Pulmonary artery endothelial cell (primary cell): ENCODE measurements at regions not wholly inside any gene's neighbourhood (a gene's known extent, or its start where the extent isn't known, plus 50 kb on each side); places are given as distances from the start of the nearest gene placed in this dataset.

Experiments used
- DNase-seq: peaks from one replicate; pipeline ENCODE4 v3.0.0-alpha.2; 2011; ENCODE audit warnings: low read depth, low spot score

DNA sequence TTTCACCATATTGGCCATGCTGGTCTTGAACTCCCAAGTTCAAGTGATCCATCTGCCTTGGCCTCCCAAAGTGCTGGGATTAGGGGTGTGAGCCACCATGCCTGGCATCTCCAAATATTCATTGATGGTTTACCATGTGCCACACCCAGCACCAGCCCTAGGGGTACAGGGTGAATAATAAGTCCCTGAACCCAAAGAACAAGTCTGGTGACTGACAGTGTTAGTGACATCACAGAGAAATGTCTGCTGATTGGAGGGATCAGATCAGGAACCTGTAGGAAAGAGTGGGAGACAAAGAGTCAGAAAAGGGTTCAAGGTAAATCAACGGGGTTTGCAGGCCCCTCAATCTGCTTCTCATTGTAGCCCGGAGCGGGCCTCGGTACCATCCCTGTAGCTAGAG, 118.4 kb upstream of the NABP1 start:
- DNase-seq = no peak

DNA sequence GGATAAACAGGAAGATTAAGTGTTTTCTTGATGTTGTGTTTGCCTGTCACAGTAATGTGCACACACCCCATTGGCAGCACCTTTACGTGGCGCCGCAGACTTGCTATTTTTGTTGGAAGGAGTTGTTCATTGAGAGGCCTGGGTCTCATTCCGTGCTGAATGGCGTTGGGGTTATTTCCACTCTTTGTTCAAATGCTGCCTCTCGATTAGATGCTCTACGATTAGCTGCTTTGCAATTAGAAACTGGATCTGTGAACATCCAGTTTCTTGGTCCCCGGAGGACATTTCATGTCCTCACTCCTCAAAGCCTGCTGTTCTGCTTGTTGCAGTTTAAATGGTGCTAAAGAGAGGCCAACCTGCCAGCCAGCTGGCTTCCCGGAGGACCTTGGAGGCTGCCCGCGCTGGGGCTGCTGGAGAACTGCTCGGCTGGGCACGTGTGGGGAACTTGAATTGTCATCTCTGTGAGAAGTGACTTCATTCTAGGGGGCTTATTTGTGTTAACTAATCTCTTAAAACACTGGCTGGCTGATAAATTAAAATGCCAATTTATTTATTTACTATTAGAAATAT, 117.4 kb upstream of the NABP1 start:
- DNase-seq = no peak

DNA sequence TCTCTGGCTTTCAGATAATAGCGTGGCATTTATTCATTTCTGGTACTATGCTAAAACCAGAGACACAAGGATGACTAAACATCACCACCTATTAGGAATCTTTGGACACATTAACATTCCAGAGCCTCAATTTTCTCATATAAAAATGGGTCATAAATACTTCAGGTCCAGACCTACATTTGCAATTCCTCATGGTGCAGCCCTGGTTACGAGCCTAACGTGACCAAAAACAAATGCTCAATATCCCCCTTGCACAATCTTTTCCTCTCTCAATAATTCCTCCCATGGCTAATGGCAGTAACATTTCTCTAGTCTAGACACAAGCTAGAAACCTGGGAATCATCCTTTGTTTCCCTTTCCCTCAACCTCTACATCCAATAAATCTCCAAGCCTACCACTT, 112.8 kb upstream of the NABP1 start:
- DNase-seq = no peak

DNA sequence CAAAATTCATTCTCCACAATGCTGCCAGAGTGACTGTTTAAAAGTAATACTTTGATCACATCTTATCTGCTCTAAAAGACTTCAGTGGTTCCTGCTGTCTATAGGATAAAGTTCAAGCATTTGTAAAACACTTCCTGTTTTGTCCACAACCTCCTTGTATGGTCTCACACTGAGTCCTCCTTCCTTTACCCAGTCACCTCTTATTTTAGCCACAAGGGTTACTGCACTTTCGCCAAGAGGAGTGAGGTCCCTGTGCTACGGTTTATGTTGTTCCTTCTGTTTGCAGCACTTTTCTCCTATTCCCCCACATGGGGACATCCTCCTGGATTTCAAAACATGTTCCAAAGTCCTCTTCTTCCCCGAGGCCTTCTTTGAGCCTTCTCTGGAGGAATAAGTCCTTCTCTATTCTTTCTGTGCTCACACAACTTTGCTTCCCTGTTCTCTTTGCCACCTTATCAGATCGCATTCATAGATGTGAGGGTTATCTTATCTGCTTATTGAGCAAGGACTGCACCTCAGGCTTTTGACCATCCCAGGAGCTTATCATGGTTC, 112.2 kb upstream of the NABP1 start:
- DNase-seq = no peak

DNA sequence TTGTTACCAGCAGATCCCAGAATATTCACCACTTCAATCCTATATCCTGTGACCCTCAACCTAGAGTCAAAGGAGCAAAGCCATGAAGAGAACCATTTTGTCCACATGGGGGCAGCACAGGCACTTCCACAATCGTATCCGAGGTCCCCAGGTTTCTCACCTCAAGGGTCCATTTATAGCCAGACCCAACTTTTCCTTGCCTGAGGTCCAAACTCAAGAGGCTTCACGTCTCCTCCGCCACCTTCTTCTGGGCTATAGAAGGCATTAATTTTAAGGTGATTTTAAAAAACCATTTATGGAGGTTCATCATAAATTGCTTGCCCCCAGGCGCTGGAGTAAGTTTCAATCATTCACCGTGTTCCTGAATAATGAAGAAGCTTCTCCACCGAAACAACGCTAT, 111.6 kb upstream of the NABP1 start:
- no peak for DNase-seq

DNA sequence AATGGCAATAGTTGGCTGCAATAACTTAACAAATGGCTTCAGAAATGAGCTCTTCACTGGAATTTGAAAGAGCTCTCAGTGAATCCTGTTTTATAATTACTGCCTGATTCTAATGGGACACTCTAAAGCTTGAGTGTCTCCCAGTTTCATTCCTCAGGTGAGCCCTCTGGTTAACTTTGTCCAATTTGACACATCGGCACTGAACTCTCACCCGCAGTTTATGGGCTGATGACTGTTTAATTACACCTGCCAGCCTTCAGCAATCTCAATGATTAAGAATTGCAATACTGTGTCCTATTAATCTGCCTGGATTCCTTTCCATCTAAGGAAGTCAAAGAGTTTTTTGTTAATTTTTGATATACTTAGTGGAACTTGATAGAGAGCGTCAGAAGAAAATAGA, 110.7 kb upstream of the NABP1 start:
- DNase-seq = no peak

DNA sequence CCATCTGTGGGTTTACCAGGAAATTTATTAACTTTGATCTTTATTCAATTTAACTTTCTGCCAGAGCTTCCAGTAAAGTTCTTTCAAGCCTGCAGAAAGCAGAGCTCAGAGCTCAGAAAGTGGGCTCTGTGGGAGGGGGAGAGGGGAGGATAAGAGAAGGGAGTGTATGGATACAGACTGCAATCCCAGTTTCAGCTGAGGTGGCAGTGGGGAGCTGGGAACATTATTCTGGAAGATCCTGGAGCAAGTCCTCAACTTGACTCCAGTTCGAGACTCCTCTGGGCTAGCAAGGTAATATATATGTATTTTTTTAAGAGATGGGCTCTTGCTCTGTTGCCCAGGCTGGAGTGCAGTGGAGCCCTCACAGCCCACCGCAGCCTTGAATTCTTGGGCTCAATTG, 108.9 kb upstream of the NABP1 start:
- DNase-seq = no peak

DNA sequence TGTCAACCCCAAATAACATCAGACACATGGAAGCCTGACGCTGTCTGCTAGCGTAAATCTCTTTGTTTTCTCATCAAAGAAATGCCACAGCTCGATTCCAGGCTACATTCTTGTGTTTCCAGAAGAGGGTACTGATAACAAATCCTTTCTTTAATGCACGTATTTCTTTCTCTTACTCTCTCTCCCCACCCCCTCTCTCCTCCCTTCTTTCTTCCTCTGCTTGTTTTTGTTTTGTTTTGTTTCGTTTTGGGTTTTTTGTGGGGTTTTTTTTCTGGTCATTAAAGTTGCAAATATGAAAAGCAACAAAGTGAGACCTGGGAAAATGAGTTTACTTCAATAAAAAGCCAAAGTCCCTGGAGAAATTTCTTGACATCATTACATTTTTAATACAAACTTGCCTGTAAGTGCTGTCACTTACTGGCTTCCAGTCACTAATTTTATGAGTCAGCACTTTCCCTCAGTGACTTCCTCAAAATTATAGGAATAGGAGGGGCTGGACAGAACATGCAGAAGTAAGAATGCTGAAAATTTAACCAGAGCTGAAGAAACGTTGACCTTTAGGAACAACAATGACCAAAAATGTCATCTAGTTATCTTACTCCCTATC, 106.7 kb upstream of the NABP1 start:
- peak; percentile 30 for DNase-seq

DNA sequence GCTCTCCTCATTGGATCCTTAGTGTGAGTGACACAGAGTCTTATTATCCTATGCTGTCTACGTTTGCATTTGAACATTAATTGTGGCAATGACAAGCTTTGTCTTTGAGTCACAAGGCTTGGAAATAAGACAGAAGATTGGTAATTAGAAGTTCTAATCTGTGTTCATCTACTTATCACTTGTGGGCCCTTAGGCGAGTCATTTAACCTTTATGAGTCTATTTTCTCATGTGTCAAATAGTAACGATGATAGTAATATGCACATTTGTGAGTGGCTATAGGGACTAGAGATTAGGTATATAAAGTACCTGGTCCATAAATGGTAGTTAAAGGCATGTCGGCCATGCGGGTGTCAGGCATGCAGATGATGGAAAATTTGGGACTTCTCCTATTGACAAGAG, 105.6 kb upstream of the NABP1 start:
- DNase-seq = no peak

DNA sequence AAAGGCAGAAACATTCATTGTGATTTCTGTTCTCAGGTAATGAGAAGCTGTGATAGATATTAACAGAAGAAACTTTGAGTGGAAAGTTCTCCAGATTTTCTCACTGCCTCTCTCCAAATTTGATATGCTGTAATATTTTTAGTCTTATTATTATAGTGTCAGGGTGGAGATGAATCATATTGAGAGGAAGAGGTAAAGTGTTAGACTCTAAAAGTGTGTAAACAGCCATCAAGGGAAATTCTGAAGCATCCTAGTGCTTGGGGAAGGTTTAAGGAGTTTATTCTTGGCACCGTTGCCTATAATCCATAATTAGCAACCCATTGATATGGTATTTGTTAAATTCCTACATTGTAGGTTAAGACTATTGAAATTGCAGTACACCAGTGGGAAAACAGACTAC, 104.7 kb upstream of the NABP1 start:
- no peak for DNase-seq

DNA sequence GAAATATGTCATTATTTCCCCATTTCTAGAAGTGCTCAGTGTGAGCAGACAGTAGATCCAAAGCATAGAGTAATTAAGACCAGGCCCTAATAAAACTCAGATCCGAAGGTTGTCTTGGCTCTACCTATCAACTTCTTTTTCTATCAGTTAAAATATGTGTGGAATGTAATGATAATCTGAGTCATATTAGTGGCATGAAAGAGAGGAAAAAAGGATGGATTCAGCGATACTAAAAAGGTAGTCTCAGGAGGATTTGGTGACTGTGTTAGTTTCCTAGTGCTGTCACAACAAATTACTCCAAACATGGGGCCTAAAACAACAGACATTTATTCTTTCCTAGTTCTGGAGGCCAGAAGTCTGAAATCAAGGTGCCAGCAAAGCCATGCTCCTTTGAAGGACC, 103.7 kb upstream of the NABP1 start:
- no peak for DNase-seq

DNA sequence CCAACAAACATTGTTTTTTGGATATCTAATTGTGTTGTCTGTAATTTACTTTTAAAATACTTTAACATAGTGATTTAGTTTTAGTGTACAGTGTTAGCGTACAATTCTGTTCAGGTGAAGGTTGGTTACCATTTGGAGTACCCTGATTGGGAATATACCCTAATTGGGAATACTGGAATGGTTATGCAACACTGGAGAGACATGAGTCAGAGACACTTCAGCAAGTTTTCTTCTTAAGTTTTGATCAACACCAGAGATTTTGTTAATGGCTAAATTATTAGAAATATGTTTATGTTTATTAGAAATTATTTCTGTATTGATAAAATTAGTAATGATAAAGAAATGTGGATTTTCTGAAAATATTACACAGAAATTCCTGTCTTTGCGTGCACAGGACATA, 100.3 kb upstream of the NABP1 start:
- DNase-seq = no peak

DNA sequence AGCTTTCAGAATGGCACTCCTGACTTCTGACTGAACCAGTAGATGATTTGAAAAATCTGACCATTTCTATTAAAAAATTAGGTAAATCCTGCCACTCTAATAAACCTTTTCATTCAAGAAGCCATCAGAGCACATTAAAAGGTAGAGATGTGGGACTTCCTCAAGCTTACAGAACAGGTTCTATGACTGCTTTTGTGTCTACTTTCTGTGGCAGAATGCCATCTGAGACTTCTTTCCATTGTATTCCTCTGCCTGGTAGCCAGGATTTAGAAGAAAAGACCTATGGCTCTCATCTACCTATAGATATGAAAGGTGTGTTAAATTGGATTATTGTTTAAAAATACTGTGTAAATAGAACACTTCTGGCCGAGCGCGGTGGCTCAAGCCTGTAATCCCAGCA, 99.9 kb upstream of the NABP1 start:
- no peak for DNase-seq

DNA sequence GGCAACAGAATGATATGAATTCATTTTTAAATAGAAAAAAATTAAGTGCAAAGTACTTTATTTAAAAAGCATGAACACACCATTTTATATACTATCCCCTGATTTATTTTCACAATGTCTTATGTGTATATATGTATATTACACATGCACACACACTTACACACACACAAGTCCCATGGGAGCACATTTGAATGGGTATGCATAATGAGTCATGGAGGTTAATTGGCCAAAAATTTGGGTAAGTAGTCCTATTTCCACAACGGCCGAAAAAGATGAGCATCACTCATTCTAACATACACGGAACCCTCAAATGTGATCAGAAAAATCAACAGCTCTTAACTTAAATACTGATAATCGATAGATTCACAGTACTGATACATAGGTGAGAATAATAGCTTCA, 97.4 kb upstream of the NABP1 start:
- DNase-seq = no peak

DNA sequence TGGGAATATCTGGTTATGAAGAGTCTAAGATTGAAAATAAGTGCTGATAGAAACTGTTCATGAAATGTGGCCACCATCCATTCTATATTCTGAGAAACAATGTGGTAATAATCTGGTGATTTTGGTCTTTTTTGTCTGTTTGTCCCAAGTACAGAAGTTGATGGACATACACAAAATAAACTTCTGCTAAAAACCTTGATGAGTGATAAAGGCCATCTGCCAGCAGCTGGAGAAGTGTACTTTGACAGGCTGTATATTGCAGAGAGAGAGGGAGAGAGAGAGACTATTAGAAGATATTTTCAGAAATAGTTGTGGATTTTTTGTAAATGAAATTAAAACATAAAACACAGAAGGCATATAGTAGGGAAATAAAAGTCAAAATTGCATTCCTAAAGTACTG, 96.9 kb upstream of the NABP1 start:
- DNase-seq = no peak

DNA sequence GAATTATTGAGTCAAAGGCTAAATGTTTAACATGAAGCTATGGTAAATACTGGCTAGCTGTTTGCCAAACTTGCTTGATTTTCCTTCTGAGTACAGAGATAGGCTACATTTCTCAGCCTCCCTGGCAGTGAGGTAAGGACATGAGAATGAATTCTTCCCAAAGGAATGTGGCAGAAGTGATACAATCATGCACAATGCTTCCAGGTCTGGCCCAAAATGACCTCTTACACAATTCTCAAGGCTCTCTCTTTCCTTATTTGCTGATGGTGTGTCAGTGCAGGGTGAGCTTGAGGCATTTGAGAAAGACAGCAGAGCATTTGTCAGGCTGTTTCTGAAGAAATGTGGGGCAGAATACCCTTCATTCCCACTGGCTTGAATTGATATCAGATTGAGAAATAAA, 95.6 kb upstream of the NABP1 start:
- no peak for DNase-seq

DNA sequence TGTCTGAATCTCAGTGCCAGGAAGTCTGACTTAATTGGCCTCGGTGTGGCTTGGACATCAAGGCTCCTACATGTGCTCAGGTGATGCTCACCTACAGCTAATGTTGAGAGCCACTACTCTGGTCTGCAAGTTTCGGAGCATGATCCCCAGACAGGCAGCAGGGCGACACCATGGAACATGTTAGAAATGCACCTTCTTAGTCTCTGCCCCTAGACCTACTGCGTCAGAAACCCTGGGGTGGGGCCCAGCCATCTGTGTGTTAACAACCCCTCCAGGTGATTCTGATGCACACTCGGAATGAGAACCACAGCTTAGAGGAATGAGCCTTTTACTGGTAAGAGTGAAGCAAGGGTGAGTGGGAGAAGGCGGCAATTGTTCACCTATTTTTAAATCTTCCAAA, 86.9 kb upstream of the NABP1 start:
- DNase-seq = no peak

DNA sequence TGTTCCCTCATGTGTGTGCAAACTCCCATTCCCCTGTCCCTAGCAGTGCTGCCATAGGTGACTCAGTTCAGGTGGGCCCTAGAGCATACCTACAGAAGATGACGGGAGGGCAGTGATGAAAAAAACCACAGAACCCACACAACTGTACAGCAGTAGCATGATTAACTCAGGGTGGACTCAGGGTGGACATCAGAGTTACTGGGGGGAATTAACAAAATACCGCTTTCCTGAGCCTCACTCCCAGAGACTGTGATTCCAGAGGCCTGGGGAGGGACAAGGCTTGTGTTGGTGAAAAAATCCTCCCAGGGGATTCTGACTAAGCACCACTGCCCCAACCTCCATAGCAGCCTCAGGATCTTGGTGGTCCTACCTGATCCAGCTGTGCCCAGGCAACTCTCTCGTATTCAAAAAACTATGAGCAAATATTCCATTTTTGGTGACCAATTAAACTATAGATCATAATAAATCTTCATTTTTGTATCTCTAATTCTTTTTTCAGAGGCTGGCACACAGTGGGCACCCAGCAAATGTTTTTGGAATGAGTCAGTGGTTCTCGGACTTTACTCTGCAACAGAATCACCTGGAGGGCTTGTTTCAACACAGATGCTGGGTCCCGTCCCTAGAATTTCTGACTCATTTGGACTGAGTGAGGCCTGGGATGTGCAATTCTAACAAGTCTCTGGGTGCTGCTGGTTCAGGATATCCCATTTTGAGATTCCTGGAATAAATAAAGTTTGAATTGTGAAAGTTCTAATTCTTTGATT, 84.1 kb upstream of the NABP1 start:
- no peak for DNase-seq

DNA sequence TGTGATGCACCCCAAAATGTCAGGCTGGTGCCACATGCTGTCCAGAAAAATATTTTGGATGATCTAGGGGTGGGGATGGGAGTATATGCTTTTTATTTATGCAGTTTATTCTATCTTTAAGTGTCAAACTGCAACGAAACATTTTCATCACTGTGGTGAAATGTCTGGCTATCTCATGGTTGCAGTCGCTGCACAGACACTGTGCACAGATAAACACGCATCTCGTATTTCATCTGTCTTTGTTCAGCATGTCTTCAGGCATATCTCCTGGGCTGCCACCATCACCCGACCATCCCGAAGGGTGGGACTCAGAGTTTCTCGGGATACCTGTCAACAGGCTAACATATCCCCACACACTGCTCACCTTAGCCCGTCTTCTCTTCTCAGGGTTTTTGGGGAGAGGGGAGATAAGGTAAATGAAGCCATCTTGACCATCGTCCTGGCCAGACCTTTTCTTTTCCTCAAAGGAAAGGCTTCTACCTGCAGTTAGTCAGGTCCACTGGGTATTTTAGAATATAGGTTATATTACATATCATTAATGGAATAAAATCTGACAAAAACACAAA, 80.7 kb upstream of the NABP1 start:
- DNase-seq = no peak

DNA sequence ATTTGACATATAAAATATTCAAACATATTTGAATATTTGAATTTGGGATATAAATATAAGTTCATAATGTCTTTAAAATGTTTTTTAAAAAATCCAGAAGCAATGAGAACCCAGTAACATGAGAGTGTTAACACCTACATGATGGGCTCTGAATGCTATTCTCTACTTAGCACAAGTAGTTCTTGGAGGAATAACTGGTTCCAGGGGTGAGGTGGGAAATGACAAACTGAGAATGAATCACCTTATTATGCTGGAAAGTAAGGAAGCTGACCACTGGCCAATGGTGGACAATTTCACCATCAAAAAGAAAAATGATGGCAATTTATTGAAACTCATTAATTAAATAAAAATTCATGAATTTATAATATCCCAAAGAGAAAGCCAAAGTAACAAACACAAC, 79.6 kb upstream of the NABP1 start:
- DNase-seq = no peak

DNA sequence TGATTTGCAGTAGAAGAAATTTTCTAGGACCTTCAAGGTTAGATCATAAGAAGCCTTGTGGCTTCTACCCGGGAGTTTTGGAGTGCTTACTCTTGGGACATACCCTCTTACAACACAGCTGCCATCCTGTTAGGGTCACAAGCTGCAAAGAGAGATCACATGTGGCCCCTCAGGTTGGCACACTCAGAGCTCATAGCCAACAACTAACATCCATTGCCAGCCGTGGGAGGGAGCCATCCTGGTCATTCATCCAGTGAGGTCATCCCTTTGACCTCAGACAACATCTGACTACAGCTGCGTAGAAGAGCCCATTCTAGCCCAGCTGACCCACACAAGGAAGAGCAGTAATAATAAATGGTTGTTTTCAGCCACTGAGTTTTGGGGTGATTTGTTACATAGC, 76.9 kb upstream of the NABP1 start:
- DNase-seq = no peak

DNA sequence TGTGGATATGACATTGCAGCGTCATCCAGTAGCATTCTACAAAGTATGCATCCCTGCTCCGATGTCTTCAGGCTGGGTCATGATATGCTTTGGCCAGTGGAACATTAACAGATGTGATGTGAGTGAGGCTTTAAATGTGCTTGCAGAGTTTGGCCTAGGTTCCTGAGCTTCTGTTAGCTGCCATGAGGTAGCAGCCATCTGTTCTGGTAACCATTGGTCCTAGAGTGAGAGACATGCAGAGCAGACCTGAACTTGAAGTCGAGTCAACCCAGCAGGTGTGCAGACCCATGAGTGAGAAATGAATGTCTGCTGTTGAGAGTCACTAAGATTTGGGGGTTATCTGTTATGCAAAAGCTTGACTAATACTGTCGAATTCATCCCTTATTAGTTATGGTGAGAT, 73.8 kb upstream of the NABP1 start:
- no peak for DNase-seq

DNA sequence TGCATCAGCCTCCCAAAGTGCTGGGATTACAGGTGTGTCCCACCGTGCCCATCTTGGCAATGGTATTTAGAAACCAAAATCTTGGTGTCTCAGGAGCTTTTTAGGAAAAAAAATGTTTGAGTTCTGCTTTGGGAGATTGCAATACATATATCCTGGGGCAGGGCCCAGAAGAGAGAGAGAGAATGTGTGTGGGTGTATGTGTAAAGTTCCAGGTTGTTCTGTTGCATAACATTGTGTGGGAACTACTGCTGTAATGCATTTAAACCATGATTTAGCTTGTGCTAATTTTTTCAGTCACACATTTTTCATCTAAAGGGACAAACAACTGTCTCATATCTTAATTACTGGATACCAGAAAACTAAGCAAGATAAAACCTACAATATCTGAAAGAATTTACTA, 70.8 kb upstream of the NABP1 start:
- no peak for DNase-seq
